ENCODE measurements at regions not wholly inside any gene's neighbourhood (a gene's known extent, or its start where the extent isn't known, plus 50 kb on each side); places are given as distances from the start of the nearest gene placed in this dataset.

GRCh38 chr5:130743092-130743491 lies 422.0 kb downstream of the HINT1 start:
- H3K79me2 ChIP-seq (ENCODE audit: insufficient read depth): no peaks in the 10 kb centered on the region
- no peak for TF ChIP-seq MEF2A (IDR thresholded peaks at IDR 0.05; ENCODE audit: borderline replicate concordance, low read depth)
- TF ChIP-seq USF1 (IDR thresholded peaks at IDR 0.05; ENCODE audit: borderline replicate concordance, low read depth): no peak
- TF ChIP-seq FOSL2 (IDR thresholded peaks at IDR 0.05; ENCODE audit: borderline replicate concordance, low read depth): no peak
- no peak for TF ChIP-seq TEAD4 (IDR thresholded peaks at IDR 0.05; ENCODE audit: borderline replicate concordance, insufficient read depth)
- no peak for TF ChIP-seq TCF12 (IDR thresholded peaks at IDR 0.05)
- no peak for TF ChIP-seq EZH2phosphoT487 (IDR thresholded peaks at IDR 0.05; ENCODE audit: borderline replicate concordance, low read depth)
- CTCF ChIA-PET: no interaction called here
- no peak overlapping the region for H3K4me2 ChIP-seq
- H4K20me1 ChIP-seq (ENCODE audit: insufficient read depth): no peaks in the 10 kb centered on the region
- H3K4me1 ChIP-seq (ENCODE audit: control insufficient read depth in 1 of 2, insufficient read depth in 2 of 2, low read depth in 1 of 2, low read length in 1 of 2): no peaks in the 10 kb centered on the region
- H3K9ac ChIP-seq: no peak overlapping the region
- H3K9me3 ChIP-seq: no peaks in the 10 kb centered on the region
- no peak overlapping the region for H3K27ac ChIP-seq (ENCODE audit: low read depth in 2 of 2, low read length in 1 of 2)
- H2AFZ ChIP-seq (ENCODE audit: low read depth): no peak overlapping the region
- no peaks in the 10 kb centered on the region for H3F3A ChIP-seq (replicated peaks; ENCODE audit: insufficient read depth)
- H3K9me2 ChIP-seq: no peaks in the 10 kb centered on the region; the same call in 1 of the 2 replicates
- 4% methylated on average over 1 of the region's 1 CpG for WGBS (ENCODE audit: low lambda C conversion rate)
- DNase-seq: no peak
- POLR2A ChIA-PET: no interaction called here
- no peaks in the 10 kb centered on the region for H3K36me3 ChIP-seq (replicated peaks in 1 of 2; ENCODE audit: control insufficient read depth in 1 of 2, insufficient read depth in 2 of 2, low read length in 1 of 2)
- H3K27me3 ChIP-seq (ENCODE audit: insufficient read depth): no peaks in the 10 kb centered on the region
- no peak overlapping the region for H3K4me3 ChIP-seq (ENCODE audit: low read depth in 2 of 2, low read length in 1 of 2)

GRCh38 chr5:130740047-130740569 lies 424.9 kb downstream of the HINT1 start:
- Histone ChIP-seq H4K20me1 (ENCODE audit: insufficient read depth) (no peaks in the 10 kb centered on the region), H3K27ac (ENCODE audit: low read depth in 2 of 2, low read length in 1 of 2) (no peak overlapping the region), H3K4me1 (ENCODE audit: control insufficient read depth in 1 of 2, insufficient read depth in 2 of 2, low read depth in 1 of 2, low read length in 1 of 2) (no peaks in the 10 kb centered on the region), H3K79me2 (ENCODE audit: insufficient read depth) (no peaks in the 10 kb centered on the region), H2AFZ (ENCODE audit: low read depth) (no peak overlapping the region), H3K9me2 (no peaks in the 10 kb centered on the region; the same call in 1 of the 2 replicates), H3K4me2 (no peak overlapping the region), H3K36me3 (replicated peaks in 1 of 2; ENCODE audit: control insufficient read depth in 1 of 2, insufficient read depth in 2 of 2, low read length in 1 of 2) (no peaks in the 10 kb centered on the region), H3K4me3 (ENCODE audit: low read depth in 2 of 2, low read length in 1 of 2) (no peak overlapping the region), H3K9ac (no peak overlapping the region), H3K9me3 (no peaks in the 10 kb centered on the region), H3F3A (replicated peaks; ENCODE audit: insufficient read depth) (no peaks in the 10 kb centered on the region), H3K27me3 (ENCODE audit: insufficient read depth) (no peaks in the 10 kb centered on the region)
- TF ChIP-seq ELF1 (IDR thresholded peaks at IDR 0.05) (no peak), JUND (IDR thresholded peaks at IDR 0.05) (no peak), RFX5 (IDR thresholded peaks at IDR 0.05; ENCODE audit: low read length) (no peak), POLR2AphosphoS5 (IDR thresholded peaks at IDR 0.05; ENCODE audit: low read depth, low read length) (no peak), ZBTB33 (IDR thresholded peaks at IDR 0.05; ENCODE audit: borderline replicate concordance, low read depth) (no peak), USF1 (IDR thresholded peaks at IDR 0.05; ENCODE audit: borderline replicate concordance, low read depth) (no peak), GATA2 (CRISPR knock-in tag; IDR thresholded peaks at IDR 0.05) (no peak), NFIC (IDR thresholded peaks at IDR 0.05; ENCODE audit: borderline replicate concordance) (no peak)
- ChIA-PET CTCF (no interaction called here), POLR2A (no interaction called here)
- WGBS (ENCODE audit: low lambda C conversion rate): 2% methylated on average over 5 of the region's 5 CpGs
- no peak for DNase-seq
